B cell (primary cell): ENCODE measurements at regions not wholly inside any gene's neighbourhood (a gene's known extent, or its start where the extent isn't known, plus 50 kb on each side); places are given as distances from the start of the nearest gene placed in this dataset.

Source experiments
- ATAC-seq: fragments of 200-7000 bp; cut with Tn5 transposase; one replicate; pipeline ENCODE4 v1.10.0; 2021; ENCODE audit warnings: low read depth, mild to moderate bottlenecking, moderate number of reproducible peaks, moderate library complexity
- CTCF ChIA-PET: fragments of 350-600 bp; sonication (Branson Sonifier 250); formaldehyde crosslinking; loops from one replicate; lab custom pipeline; 2021; ENCODE audit warnings: antibody characterized with exemption, inconsistent platforms; lab: Charles Lee
- POLR2A ChIA-PET: fragments of 350-600 bp; sonication (Branson Sonifier 250); formaldehyde crosslinking; loops from one replicate; lab custom pipeline; 2021; ENCODE audit warnings: antibody characterized with exemption; lab: Charles Lee
- DNase-seq: peaks from one replicate; pipeline ENCODE4 v3.0.0; 2013
- H2AFZ ChIP-seq: 2 replicates; pipeline ENCODE4 v1.6.1; 2012; ENCODE audit warnings: mild to moderate bottlenecking, low read depth, low read length; ENCODE audit not compliant: insufficient read depth, poor library complexity, severe bottlenecking
- H3K27ac ChIP-seq, 2 donors: 1 replicate in 1 of 2; 2 replicates in 1 of 2; pipeline ENCODE4 v1.5.1; 2012 to 2013; ENCODE audit warnings: low read length in 2 of 2, mild to moderate bottlenecking in 2 of 2, moderate library complexity in 1 of 2
- H3K27me3 ChIP-seq, 4 experiments: fragments of 200-600 bp in 1 of 4; sonication (generic) in 1 of 4; replicated peaks in 1 of 4; 1 replicate in 2 of 4; 2 replicates in 2 of 4; pipeline versions ENCODE4 v1.6.1 to v1.7.0; 2013 to 2016; ENCODE audit warnings: low read length in 3 of 4, mild to moderate bottlenecking in 2 of 4, mixed read lengths in 1 of 4, moderate library complexity in 1 of 4; ENCODE audit not compliant: insufficient read depth in 4 of 4, control insufficient read depth in 3 of 4; ENCODE audit errors: control extremely low read depth in 1 of 4
- H3K36me3 ChIP-seq, 2 experiments: replicated peaks in 1 of 2; 1 replicate in 1 of 2; 2 replicates in 1 of 2; pipeline versions ENCODE4 v1.6.1 to v1.7.1; 2013; ENCODE audit warnings: low read length in 1 of 2; ENCODE audit not compliant: insufficient read depth in 2 of 2, control insufficient read depth in 1 of 2; ENCODE audit errors: control extremely low read depth in 1 of 2, extremely low read depth in 1 of 2
- H3K4me1 ChIP-seq, 2 donors: fragments of 200-600 bp in 1 of 2; sonication (generic) in 1 of 2; 1 replicate in 1 of 2; 2 replicates in 1 of 2; pipeline versions ENCODE4 v1.5.1 to v1.6.1; 2013 to 2017; ENCODE audit warnings: low read length in 2 of 2; ENCODE audit not compliant: control insufficient read depth in 2 of 2, insufficient read depth in 2 of 2
- H3K4me2 ChIP-seq: replicated peaks from 2 replicates; pipeline ENCODE3; 2012; ENCODE audit warnings: mild to moderate bottlenecking, low read depth, low read length; ENCODE audit not compliant: poor library complexity, severe bottlenecking
- H3K4me3 ChIP-seq, 5 experiments: fragments of 200-600 bp in 1 of 5; sonication (generic) in 1 of 5; 1 replicate in 3 of 5; 2 replicates in 2 of 5; pipeline versions ENCODE4 v1.5.1 to v1.7.0; 2011 to 2016; ENCODE audit warnings: low read length in 4 of 5, mild to moderate bottlenecking in 4 of 5, low read depth in 2 of 5, control low read depth in 1 of 5, moderate library complexity in 1 of 5; ENCODE audit not compliant: insufficient read depth in 1 of 5; ENCODE audit errors: control extremely low read depth in 1 of 5, extremely low read depth in 1 of 5
- H3K79me2 ChIP-seq: fragments of 200-600 bp; sonication (generic); one replicate; pipeline ENCODE4 v1.6.0; 2016; ENCODE audit warnings: low read length; ENCODE audit not compliant: control insufficient read depth, insufficient read depth
- H3K9ac ChIP-seq: fragments of 200-600 bp; sonication (generic); 2 replicates; pipeline ENCODE4 v1.6.1; 2017; ENCODE audit warnings: mild to moderate bottlenecking, low read length, moderate library complexity
- H3K9me3 ChIP-seq, 3 donors: one replicate each; pipeline versions ENCODE4 v1.6.1 to v1.7.1; 2013; ENCODE audit warnings: low read length in 2 of 3; ENCODE audit not compliant: control insufficient read depth in 2 of 3, insufficient read depth in 1 of 3; ENCODE audit errors: control extremely low read depth in 1 of 3
- H4K20me1 ChIP-seq: 2 replicates; pipeline ENCODE4 v1.6.0; 2012; ENCODE audit warnings: mild to moderate bottlenecking, low read length; ENCODE audit not compliant: insufficient read depth, control insufficient read depth, poor library complexity, severe bottlenecking
- H3K27ac Mint-ChIP-seq: one replicate; pipeline ENCODE4 v1.8.0; 2021; ENCODE audit warnings: mixed read lengths
- H3K27me3 Mint-ChIP-seq: one replicate; pipeline ENCODE4 v1.8.0; 2021; ENCODE audit warnings: mixed read lengths
- H3K4me1 Mint-ChIP-seq: one replicate; pipeline ENCODE4 v1.8.0; 2021; ENCODE audit warnings: mixed read lengths
- H3K4me3 Mint-ChIP-seq: one replicate; pipeline ENCODE4 v1.8.0; 2021; ENCODE audit warnings: mixed read lengths
- H3K9me3 Mint-ChIP-seq: one replicate; pipeline ENCODE4 v1.8.0; 2022; ENCODE audit warnings: mixed read lengths; ENCODE audit not compliant: insufficient read depth
- EZH2 ChIP-seq: IDR thresholded peaks from 2 replicates; pipeline ENCODE4 v1.6.1; 2012; ENCODE audit warnings: borderline replicate concordance, low read depth, mild to moderate bottlenecking, moderate library complexity, low read length; ENCODE audit not compliant: insufficient read depth, poor library complexity, severe bottlenecking
- WGBS: methylation state at CpG from one replicate; pipeline ENCODE4 v1.1.5; 2013; ENCODE audit warnings: missing lambda C conversion rate; ENCODE audit not compliant: insufficient coverage; 5-methylcytosine and 5-hydroxymethylcytosine counted together
- intact Hi-C: fragments of 100-400 bp; cut with micrococcal nuclease; formaldehyde crosslinking; loops from one replicate; pipeline ENCODE4 v1.10.0; 2022
- TF ChIP-seq, protein P1 (sequence below): fragments of 200-600 bp; IDR thresholded peaks from one replicate; pipeline ENCODE4 v1.8.0; 2022; ENCODE audit warnings: antibody characterized with exemption, mild to moderate bottlenecking

DNA sequence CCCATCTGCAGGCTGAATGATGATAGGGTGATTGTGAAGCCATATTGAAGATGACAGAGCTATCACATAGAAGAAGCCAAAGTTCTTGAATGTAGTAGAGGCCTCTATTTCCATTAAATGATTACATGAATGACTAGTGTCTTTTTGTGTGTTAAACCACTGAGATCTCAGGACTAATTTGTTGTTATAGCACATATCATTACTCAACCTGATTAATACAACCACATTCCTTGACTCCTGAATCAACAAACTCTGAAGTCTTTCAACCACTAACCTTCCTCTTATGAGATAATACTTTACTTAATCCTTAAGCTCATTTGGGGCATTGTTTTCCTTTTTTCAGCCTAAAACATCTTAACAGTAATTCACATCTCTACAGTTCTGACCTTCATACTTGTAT is 564.5 kb upstream of the ADAMTS9 start:
- H2AFZ ChIP-seq: no peak overlapping the region
- CTCF ChIA-PET: no interaction called here
- H3K9me3 Mint-ChIP-seq: peaks cover 9% of the 10 kb centered on the region
- H3K4me2 ChIP-seq: no peak overlapping the region
- no peaks in the 10 kb centered on the region for H3K27me3 Mint-ChIP-seq
- intact Hi-C loops: no loop called here
- H4K20me1 ChIP-seq: no peaks in the 10 kb centered on the region
- no peaks in the 10 kb centered on the region for H3K27me3 ChIP-seq
- H3K9me3 ChIP-seq: peaks cover 0 to 3% (median 3%) of the 10 kb centered on the region in 3 donors
- POLR2A ChIA-PET: no interaction called here
- TF ChIP-seq, protein P1, sequence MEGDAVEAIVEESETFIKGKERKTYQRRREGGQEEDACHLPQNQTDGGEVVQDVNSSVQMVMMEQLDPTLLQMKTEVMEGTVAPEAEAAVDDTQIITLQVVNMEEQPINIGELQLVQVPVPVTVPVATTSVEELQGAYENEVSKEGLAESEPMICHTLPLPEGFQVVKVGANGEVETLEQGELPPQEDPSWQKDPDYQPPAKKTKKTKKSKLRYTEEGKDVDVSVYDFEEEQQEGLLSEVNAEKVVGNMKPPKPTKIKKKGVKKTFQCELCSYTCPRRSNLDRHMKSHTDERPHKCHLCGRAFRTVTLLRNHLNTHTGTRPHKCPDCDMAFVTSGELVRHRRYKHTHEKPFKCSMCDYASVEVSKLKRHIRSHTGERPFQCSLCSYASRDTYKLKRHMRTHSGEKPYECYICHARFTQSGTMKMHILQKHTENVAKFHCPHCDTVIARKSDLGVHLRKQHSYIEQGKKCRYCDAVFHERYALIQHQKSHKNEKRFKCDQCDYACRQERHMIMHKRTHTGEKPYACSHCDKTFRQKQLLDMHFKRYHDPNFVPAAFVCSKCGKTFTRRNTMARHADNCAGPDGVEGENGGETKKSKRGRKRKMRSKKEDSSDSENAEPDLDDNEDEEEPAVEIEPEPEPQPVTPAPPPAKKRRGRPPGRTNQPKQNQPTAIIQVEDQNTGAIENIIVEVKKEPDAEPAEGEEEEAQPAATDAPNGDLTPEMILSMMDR: no peak
- TF ChIP-seq EZH2: no peak
- no peaks in the 10 kb centered on the region for H3K36me3 ChIP-seq
- H3K4me1 ChIP-seq: no peaks in the 10 kb centered on the region
- H3K27ac ChIP-seq: no peak overlapping the region
- no peak overlapping the region for H3K27ac Mint-ChIP-seq
- H3K4me3 Mint-ChIP-seq: no peak overlapping the region
- no peak for ATAC-seq
- H3K9ac ChIP-seq: no peak overlapping the region
- no peak overlapping the region for H3K4me3 ChIP-seq
- no peaks in the 10 kb centered on the region for H3K79me2 ChIP-seq
- DNase-seq: no peak
- H3K4me1 Mint-ChIP-seq: no peaks in the 10 kb centered on the region

DNA sequence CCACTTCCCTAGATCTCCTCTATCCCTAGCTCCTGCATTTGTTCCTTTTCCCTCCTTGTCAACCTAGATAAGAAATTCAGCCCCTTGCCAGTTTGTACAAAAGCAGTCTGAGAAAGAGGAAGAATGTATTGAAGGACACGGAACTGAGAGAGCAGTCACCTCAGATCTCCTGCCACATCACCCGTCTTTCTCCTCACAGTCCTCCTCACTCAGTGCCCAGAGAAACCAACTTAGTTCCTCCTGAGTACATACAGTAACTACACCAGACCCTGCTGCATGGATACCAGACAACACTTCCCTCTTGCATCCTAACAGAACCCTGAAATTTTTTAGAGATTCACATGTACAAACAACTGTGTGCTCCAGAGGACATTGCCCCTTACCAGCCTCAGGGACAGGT is 563.6 kb upstream of the ADAMTS9 start:
- DNase-seq: no peak
- WGBS: 40% methylated on average over 1 of the region's 2 CpGs
- H3K27me3 Mint-ChIP-seq: no peaks in the 10 kb centered on the region
- Histone ChIP-seq H3K79me2 (no peaks in the 10 kb centered on the region), H3K4me2 (no peak overlapping the region), H3K9ac (no peak overlapping the region), H3K4me1 (no peaks in the 10 kb centered on the region), H4K20me1 (no peaks in the 10 kb centered on the region), H3K27ac (no peak overlapping the region), H3K9me3 (peaks cover 0 to 3% (median 3%) of the 10 kb centered on the region in 3 donors), H3K27me3 (no peaks in the 10 kb centered on the region), H3K36me3 (no peaks in the 10 kb centered on the region), H3K4me3 (no peak overlapping the region), H2AFZ (no peak overlapping the region)
- intact Hi-C loops: no loop called here
- H3K4me3 Mint-ChIP-seq: no peak overlapping the region
- no peak overlapping the region for H3K27ac Mint-ChIP-seq
- ATAC-seq: no peak
- peaks cover 9% of the 10 kb centered on the region for H3K9me3 Mint-ChIP-seq
- no peak for TF ChIP-seq EZH2
- TF ChIP-seq, protein P1: no peak
- ChIA-PET POLR2A (no interaction called here), CTCF (no interaction called here)
- H3K4me1 Mint-ChIP-seq: no peaks in the 10 kb centered on the region
